MV-4-11 (cell line): ENCODE measurements at regions not wholly inside any gene's neighbourhood (a gene's known extent, or its start where the extent isn't known, plus 50 kb on each side); places are given as distances from the start of the nearest gene placed in this dataset.

Experiments
- DNase-seq: peaks from one replicate; lab custom pipeline; 2025; lab: John Stamatoyannopoulos, UW

- no peak for DNase-seq
These were observed 186.2 kb upstream of the PMEPA1 start for GRCh38 chr20:57896017-57896416.

- no peak for DNase-seq
These were observed 185.5 kb upstream of the PMEPA1 start for GRCh38 chr20:57895161-57895855.

DNA sequence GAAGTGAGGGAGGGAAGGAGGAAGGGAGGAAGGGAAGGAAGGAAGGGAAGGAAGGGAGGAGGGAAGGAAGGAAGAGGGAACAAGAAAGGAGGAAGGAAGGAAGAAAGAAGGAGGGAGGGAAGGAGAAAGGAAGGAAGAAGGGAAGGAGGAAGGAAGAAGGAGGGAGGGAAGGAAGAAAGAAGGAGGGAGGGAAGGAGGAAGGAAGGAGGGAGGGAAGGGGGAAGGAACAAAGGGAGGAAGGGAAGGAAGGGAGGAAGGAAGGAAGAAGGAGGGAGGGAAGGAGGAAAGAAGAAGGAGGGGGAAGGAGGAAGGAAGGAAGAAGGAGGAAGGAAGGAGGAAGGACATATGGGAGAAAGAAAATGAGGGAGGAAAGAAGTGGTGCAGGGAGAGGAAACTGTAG lies 184.7 kb upstream of the PMEPA1 start:
- DNase-seq = no peak

GRCh38 chr20:57894096-57894495 lies 184.3 kb upstream of the PMEPA1 start:
- no peak for DNase-seq

GRCh38 chr20:57893366-57893999 lies 183.7 kb upstream of the PMEPA1 start:
- no peak for DNase-seq

DNA sequence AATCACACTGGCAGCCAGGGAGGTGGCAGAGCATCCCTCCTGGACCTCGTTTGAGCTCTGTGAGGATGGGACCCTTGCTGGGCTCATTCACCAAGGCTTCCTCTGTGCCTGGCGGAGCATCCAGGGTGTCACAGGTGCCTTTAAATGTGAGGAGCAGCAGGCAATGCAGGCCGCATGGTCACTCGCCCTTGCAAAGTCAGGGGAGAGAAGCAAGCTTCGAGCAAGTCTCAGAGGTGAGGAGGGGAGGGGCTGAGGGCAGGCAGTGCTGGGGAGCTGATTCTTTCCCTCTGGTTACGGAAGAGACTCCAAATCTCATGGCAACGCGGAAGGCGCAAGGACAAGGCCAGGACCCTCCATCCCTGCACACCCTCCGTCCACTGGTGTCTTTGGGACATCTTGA lies 182.7 kb upstream of the PMEPA1 start:
- DNase-seq = no peak

DNA sequence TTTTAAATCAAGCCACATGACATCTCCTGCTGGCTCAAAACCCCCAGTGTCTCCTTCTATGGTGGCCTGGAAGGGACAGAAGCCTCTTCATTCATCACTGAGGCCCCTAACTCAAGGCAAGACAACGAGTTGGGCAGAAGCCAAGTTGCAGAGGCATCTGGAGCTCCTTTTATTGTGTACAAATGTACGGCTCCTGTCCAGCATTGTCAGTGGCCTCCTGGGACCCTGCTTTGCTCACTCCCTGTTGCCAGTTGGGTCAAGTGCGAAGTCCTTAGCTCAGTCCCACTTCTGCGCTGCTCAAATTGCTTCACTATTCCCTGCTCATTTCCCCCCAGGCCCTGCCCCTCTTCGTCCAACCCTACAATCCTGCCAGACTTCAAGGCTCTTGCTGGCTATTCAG lies 181.2 kb upstream of the PMEPA1 start:
- no peak for DNase-seq

DNA sequence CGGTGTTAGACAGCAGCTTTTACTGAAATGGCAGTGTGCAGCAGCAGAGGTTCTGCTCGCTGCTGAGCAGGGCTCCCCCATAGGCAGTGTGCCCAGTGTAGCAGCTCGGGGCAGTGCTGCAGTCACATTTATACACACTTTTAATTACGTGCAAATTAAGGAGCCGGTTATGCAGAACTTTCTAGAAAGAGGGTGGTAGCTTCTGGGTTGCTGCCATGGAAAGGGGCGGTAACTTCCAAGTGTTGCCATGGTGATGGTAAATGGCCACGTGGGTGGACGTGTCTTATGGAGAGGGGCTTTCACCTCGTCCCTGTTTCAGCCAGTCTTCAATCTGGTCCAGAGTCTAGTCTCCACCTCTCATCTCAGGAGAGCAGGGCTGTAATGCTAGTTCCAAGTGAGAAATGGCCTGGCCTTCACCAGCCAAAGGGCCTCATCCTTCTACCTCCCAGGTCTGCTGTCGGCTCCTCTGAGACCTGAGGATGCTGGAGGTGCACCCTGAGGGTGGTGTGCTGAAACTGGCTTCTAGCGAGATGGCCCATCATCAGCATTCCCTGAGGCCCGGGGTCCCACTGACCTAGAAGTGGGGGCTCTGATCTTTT lies 180.5 kb upstream of the PMEPA1 start:
- no peak for DNase-seq

DNA sequence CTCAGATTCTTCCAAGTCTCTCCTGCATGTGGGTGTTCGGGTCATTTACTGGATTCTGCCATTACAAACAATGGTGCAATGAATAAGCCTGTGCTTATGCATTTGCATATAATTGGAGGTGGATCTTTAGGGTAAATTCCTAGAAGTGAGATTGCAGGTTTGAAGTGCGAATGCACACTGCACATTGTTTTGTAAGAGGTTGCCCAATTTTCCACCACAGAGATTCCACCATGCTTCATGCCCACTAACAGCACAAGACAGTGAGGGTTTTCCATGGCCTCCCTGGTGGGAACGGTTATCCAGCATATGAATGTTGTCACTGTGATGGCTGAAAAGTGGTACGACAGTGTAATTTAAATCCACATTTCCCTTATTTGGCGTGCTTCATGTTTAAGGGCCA lies 178.8 kb upstream of the PMEPA1 start:
- no peak for DNase-seq

DNA sequence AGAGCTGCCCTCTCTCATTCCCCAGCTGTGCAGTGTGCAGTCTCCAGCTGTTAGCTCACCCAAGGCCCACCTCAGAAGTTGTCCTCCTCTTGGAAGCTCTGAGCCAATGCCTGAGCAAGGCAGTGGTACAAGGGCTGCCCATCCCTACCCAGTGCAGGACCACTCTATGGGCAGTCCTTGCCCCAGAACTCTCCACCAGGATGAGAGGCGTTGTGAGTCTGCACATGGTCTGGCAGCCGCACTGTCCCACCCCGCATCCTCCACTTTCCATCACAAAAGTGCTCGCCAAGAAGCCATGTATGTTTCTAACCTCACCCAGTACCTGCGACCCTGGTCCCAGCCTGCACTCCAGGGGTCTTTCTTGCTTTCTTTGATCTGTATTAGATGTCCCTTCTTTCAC lies 175.1 kb upstream of the PMEPA1 start:
- no peak for DNase-seq

- DNase-seq = no peak
These were observed 173.9 kb upstream of the PMEPA1 start for GRCh38 chr20:57883761-57884160.

DNA sequence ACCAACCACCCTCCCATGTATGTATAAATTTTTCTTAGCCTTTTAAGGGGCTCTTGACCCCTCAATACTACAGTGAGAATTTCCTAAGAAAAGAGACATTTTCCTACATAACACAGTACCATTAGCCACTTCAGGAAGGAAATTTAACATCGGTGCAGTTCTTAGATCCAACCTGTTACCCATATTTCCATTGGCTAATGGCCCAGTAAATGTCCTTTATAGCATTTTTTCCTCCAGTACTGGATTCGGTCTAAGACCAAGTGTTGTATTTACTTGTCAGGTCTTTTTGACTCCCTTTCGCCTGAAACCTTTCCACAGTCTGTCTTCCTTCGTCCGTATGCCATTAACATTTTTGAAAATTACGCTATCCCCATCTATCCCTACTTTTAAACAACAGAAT lies 173.4 kb upstream of the PMEPA1 start:
- no peak for DNase-seq

DNA sequence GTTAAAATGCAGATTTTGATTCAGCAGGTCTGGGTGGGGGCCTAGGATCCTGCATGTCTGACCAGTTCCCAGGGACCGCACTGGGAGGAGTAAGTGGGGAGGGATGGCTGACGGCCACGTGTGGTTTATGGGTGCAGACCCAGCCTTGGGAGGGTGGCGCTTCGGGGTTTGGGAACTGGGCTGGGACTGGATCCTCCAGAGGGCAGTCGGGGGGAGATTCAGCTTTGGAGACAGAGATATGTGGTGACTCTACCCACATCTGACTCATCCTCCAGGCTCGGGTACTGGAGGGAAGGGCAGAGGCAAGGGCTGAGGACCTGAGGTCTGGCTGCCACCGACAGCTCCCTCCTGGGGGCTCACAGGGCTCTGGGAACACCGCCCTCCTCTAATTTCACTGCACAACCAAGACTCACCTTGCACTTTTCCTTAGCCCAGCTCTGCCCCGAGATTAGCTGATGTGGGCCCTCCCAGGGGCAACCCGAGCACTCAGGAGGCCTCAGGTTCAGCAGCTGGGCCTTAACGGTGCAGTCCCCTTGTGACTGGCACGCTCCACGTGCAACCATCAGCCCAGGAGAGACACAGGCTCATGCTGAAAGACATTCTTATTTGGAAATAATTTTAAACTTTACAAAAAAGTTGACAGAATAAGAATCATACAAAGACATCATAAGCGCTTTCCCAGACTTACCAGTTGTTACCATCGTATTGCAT lies 172.8 kb upstream of the PMEPA1 start:
- DNase-seq = no peak

GRCh38 chr20:57881466-57882385 lies 171.9 kb upstream of the PMEPA1 start:
- no peak for DNase-seq

DNA sequence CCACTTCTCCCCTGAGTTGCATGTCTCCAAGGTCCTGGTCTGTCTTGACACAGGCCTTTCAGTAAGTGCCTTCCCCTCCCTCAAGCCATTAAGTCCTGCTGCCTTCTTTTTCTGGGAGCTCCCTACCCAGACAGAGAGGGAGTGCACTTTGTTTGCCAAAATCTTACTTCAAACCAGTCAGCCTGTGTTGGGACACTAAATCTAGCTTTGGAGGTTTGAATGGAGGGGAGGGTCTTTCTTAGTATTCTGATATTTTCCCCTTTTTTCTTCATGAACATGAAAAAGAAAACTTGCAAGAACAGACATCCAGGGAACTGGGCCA lies 170.7 kb upstream of the PMEPA1 start:
- no peak for DNase-seq

DNA sequence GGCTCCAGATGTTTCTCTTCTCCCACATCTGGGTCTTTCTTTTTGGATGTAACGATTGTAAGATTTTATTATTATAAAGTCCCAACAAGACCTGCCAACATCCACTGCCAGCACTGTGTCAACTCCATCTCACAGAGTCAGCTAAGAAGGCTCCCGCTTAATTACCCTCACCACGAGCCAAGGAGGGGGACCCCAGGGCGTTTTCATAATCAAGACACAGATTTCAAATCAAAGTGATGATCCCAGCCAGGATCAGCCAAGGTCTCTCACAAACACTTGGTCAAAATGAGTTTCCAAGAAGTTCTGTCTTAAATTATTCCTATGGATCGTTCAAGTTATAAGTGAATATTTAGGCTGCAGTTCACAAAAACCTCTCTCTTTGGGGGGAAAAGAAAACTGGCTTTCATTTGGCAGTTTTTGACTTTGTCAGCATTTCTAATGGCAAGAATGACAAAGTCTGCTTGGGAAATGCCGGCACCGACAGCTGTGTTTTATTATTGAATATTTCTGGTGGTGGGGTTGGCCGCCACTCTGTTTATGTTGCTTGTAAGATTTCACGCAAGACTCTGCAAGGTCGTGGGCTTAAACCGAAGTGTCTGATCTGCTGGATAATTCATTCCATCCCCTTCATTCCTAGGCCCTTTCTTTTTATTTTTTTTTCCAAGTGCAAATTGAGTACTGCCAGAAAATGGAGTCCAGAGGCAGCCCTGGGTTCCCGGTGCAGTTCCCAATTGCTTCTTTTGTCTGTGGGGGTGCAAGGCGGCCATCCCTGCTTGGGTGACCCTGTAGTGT lies 170.2 kb upstream of the PMEPA1 start:
- DNase-seq = no peak

DNA sequence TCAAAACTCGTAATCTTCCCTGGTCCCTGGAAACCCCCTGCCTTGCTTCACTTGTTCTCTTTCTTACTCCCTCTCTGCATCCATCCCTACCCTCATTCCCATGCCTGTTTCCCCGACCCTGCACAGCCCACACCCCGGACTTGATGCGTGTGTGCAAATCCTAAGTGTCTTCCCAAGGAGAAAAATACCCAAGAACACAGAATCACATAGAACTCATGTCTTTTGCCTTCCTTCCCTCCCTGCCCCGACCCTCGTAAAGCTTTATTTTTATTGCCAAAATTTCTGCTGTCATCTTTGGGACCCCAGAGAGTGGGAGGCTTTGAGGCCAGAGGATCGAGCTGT lies 169.6 kb upstream of the PMEPA1 start:
- no peak for DNase-seq

- no peak for DNase-seq
These were observed 169.1 kb upstream of the PMEPA1 start for GRCh38 chr20:57878786-57879424.

GRCh38 chr20:57877995-57878394 lies 168.2 kb upstream of the PMEPA1 start:
- DNase-seq = no peak

GRCh38 chr20:57877131-57877824 lies 167.5 kb upstream of the PMEPA1 start:
- no peak for DNase-seq
